ENCODE measurements at regions not wholly inside any gene's neighbourhood (a gene's known extent, or its start where the extent isn't known, plus 50 kb on each side); places are given as distances from the start of the nearest gene placed in this dataset.

DNA sequence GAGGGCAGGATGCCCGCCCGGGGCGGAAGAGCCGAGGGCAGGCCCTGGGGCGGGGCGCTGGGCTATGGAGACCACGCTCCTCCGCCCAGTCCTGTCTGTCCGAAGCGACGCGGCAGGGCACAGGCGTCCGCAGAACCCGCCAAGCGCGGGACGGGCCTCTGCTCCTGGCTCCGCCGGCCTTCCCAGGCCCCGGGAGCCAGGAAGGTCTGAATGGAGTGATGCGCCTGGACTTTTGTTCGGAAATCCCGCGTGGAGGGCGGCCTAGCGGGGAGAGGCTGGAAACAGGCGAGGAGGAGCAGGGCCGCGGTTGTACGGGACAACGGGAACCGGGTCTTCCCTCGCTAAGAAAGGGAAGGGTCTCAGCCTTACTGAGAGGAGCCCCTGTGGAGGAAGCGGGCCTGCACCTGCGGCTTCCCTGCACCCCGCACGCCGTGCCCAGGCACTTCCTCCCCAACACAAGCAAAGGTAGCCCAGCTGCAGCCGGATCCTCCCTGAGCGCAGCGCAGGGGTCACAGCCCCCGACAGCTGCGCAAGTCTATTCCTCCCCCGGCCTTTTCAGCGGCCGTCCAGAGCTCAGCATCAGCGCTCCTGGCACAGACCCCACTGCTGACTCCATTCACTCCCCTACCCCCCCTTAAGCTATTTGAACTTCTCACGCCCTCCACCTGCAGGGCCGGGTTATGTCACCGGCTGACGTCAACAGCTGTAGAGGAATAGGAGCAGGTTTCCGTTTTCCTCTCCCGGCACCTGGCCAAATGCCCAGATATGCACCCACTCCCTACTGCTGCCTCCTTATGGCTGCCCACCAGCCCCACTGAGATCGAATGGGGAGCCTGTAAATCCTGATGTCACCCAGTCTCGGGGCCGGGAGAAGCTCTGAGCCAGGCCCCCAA, 143.2 kb upstream of the RET start:
- DNase-seq, result peak; percentile 90

DNA sequence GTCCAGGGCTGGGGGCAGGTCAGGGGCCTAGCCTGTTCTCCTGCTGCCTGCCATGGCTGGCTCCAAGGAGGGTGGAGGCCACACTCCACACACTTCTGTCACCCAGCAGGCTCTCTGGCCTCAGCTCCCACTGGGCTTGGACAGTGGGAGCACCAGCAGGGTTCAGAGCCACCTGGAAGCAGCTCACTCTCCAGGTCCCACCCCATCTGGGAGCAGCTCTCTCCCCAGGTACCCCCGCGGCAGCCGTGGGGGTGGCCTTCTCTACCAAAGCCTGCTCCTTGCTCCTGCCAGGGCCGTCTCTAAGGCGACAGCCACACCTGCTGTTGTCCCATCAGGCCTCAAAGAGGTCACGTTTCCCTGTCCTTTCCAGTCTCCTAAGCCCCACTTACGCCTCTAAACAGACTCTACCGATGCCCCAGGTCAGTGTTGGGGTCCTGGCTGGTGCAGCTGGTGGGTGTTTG, 142.5 kb upstream of the RET start:
- DNase-seq, result peak; percentile 54

DNA sequence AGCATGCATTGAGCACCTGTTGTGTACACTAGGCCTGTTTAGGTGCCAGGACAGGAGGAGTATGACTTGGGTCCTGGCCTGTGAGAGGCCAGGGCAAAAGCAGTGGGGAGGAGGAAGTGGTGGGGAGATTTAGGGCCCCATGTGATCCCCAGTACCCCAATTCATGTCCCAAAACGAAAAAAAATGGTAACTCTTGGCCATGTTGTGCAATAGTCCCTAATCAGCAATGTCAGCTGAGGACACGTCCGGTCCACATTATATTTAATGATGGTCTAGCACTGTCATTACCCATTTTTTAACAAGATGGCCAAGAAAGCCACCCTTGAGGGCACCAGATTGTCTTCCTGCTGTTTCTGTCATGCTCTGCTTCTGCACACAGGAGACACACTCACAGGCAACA, 142.0 kb upstream of the RET start:
- DNase-seq, result no peak

DNA sequence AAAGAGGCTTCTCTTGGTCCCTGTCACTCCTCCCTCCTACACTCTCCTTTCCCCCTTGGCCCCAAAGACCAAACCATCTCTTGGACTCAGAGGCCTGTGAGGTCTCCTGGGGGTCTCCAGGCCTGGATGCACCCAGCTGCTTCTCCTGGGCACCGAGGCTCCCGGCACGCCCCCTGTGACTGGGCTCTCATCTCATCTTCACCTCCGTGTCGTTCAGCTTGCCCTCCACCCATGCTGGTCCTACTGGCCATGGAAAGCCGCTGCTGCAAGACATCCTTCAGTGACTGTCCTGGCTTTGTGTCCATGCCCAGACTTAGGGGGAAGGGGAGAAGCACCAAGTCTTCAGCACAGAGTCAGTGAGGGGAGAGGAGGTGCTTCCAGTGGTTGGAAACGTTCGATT, 141.4 kb upstream of the RET start:
- no peak for DNase-seq

DNA sequence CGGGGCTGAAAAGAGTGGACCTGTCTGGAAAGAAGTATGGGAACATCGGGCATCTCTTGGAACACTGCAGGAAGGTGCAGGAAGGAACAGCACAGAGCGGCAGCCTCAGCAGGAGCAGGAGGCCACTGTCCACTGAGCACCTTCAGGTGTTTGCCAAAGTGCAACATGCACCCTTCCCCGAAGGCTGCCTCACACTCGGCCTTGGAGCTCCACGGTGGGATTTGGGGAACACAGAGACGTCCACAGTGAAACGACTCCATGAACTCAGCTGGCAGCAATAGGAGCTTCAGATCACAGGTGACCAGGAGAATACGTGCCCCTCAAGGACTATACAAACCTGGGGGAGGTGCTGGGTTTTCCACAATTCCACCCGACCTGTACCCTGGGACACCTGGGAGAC, 140.3 kb upstream of the RET start:
- no peak for DNase-seq

DNA sequence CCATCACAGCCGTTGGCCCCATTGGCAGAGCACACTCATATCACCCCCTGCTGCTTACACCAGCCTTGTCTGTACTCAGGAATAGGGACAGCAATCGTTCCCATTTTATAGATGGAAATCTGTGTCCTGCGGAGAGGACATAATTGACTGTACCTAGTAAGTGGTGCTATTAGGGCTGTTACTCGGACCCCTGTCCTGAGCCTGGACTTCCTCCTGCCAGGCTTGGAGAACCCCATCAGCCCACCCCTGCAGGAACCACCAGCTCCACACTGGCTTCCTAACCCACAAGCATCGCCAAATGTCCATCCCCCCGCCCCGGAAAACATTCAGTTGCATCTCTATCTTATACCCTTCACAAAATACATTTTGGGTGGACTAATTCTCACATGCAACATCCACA, 139.8 kb upstream of the RET start:
- DNase-seq, result no peak

DNA sequence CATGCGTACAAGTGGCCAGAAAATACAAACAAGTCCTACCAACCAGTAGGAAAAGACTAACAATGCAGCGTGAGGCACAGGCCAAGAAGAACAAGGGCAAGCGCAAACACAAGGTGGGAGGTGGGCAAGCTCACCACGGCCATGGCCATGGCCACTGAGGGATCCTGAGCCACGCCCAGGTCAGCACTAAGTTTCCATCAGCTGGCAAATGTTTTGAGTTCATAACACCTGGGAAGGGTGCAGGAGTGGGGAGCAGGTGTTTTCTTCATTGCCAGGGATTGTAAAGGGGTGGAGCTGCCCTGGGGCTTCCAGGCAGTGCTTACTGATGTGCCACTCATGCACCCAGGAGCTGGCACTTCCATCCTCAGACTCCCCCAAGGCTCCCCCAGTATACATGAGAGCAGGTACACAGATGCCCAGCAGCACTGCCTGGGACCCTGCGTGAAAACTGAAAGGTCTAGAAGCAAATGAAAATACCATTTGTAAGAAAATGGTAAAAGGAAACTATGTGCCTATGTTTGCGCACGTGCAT, 139.2 kb upstream of the RET start:
- DNase-seq, result no peak

DNA sequence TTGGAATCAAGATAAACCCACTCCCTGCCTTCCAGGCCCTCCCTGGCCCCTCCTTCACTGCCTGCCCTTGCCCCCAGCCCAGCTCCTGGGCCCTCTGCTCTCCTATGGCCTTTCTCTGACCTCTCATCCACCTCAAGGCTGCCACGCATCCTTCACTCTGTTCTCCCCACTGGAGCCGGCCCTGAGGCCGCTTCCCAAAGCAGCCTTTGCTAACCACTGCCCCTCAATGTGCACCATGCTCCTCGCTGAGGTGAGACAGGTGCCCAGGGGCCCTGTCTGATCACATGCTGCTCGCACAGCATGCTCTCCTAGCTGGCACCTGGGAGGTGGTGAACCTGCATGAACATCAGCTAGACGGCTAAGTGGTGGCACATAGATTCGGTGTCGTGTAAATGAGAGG, 138.5 kb upstream of the RET start:
- no peak for DNase-seq

DNA sequence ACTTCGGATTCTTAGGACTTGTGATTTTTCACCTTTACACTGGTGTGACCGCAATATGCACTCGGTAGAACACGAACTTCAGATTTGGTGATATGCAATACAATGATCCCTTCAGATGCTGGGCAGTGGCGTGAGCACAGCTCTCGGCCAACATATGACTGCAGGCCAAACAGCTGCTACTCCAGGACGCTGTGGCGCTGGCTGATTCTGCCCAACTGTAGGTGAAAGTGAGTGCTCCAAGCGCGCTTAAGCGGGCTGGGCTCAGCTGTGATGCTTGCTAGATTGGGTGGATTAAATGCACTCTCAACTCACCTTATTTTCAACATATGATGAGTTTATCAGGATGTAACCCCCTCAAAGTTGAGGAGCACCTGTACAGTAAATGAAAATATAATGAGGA, 137.6 kb upstream of the RET start:
- DNase-seq, result peak; percentile 31

DNA sequence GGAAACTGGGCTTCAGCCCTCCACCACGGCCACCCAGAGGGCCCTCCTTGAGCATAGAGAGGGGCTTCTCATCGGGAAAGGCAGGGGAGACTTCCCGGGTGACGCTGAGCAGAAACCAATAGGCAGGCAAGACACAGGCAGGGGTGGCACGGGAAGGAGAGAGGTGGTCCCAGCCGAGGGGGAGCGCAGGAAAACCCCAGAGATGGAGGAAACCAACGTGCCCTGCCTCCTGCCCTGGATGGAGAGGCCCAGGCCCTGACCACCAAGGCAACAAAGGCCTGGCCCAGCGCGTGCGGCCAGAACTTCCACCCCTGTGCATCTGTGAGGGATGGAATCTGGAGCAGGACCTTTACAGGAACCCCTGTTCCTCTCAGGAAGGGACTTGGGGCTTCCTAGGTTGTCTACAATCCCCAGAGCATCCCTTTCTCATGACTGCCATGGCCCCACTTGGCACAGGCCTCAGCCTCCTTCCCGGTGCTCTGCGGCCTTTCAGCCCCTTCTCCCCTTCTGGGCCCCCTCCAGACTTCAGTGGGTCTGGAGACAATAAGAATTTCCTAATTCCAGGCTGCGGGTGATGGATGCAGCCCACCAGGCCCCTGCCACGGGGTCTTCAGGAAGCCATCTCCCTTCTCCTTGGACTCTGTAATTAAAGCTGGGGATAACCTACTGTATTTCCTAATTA, 137.0 kb upstream of the RET start:
- DNase-seq, result no peak

DNA sequence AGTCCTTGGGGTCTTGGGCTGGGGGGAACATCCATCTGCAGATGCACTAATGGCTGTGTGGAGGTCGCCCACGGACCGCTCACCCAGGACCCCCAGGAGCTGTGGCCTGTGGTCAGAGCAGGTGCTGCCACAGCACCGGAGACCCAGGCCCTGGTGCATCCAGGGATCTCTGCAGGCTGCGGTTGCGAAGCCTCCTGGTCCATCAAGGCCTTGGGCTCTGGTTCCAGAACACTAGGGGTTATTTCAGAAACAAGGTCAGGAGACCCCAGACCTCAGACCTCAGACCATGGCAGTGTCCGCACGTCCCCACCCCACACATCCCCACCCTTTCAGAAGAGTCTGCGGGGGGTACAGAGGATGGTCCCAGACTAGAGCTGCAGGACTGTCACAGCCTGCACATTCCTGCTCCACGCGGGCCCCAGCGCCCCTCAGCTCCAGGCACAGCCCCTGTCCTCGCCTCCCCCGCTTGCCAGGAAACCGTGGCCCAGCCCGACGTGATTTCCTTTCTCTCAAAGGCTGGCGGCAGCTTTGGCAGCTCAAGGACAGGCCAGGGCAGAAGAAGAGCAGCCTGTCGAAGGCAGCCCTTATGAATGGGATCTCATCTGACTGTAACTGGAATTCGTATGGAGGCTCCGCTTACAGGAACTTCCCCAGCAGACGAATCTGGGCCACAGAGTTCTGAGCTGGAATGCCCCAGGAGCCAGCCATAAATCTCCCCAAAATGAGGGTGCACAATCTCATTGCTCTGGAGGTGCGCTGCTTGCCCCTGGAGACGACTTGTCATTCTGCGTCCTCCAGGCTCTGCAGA, 136.2 kb upstream of the RET start:
- DNase-seq, result no peak

DNA sequence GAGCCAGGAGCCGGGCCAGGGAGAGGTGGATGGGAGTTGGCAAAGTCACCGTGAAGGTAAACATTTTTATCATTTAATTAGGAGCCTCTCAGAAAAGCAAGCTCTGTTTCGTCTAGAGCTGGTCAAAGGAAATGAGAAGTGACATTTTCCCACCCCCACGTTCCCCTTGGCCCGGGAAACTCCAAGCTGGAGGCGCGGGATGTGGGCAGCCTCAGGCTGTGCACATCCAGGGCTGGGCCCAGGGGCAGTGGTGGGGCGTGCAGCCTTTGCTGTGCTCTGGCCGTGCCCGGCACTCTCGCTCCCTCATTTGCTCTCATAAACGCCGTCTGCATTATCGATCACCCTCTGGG, 135.6 kb upstream of the RET start:
- peak; percentile 25 for DNase-seq

DNA sequence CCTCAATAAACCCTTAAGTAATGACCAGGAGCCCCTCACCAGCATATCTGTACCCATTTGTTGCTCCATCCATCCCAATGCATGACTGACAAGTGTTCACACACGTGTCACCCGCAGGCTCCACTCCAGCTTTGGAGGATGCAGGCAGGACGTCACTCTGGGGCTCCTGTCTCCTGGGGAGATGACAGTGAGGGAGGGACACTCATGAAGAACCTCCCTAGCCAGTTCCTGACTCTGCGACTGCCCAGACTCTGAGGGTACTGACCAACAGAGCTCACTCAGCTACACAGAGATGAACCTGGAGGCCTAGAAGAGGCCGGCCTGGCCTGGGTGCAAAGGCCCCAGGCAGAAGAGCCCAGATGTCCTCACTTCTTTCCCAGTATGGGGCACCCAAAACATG, 135.1 kb upstream of the RET start:
- DNase-seq, result no peak

DNA sequence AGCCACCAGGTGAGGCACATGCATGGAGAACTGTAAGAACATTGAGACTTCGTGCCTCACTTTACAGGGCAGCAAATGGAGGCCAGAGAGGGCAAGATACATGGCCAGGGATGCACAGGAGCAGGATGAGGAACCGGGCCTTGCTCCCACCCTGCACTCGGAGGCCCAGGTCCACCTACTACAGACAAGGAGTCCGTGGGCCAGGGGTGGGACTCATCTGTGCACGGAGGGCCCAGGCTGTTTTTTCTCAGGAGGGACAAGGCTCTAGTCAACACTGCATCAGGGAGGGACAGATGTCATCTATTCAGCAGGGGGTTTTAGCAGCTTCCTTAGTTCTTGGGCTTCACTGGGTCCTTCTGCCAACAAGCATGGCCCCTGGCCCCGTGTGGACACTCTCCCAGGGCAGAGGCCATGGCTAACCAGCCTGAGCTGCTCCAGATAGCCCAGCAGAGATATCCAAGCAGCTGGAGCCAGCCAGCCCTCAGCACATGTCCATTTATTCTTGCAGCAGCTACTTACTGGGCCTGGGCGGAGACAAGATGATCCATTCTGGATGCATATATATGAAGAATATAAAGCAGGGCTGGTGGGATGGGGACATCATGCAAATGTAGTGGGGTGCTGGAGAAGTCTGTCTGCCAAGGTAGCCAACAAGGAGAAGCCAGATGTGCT, 134.5 kb upstream of the RET start:
- DNase-seq, result no peak

DNA sequence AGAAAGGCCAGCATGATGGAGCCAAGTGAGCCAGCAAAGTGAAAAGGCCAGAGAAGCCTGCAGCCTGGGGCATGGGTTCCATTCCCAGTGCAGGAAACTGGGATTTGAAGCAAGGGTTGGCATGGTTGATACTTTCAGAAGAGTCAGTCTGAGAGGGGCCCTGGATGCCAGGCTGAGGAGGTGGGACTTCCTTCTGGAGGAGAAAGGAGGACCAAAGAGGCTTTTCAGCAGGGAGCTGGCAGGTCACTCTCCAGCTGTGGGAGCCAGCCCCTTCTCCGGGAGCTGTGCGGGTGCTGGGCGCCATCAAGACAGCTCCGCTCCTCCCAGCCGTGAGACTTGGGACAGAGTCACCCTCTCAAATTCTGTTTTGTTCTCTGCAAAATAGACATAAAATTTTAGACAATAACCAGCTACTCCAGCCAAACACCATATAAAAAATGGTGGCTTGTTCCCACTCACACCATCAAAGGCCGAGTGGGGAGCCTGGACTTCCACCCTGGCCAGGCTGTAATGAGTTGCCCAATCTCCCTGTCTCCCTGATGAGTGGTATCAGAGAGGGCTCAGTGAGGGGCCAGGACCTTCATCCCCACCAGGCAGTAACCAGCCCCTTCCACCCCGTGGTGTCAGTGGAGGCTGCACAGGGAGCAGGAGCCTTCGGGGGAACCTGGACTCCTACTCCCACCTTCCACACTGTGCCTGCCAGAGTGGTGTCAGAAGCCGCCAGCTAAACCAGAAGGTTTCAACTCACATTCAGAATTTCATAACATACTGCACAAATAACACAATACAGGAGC, 133.6 kb upstream of the RET start:
- no peak for DNase-seq

DNA sequence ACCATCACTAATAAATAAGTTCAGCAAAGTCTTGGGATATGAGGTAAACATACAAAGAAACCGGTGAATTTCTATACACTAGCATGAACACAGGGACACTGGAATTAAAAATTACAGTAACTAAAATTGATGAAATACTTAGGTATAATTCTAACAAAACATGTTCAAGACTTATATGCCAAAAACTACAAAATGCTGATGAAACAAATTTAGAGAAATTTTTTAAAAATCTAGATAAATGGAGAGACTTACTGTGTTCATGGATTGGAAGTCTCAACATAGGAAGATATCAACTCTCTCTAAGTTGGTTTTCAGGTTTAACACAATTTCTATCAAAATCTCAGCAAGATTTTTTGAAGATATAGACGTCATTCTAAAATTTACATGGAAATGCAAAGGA, 128.8 kb upstream of the RET start:
- DNase-seq, result no peak

DNA sequence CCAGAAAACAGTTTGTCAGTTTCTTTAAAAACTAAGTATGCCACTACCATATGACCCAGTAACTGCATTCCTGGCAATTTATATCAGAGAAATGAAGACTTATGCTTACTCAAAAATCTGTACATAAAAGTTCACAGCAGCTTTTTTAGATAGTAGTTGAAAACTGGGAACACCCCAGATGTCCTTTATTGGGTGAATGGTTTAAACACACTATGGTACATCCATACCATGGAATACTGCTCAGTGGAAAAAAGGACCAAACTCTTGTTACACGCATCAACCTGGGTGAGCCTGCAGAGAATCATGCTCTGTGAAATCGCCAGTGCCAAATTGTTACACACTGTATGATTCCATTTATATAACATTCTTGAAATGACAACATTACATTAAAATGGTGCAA, 127.6 kb upstream of the RET start:
- no peak for DNase-seq

DNA sequence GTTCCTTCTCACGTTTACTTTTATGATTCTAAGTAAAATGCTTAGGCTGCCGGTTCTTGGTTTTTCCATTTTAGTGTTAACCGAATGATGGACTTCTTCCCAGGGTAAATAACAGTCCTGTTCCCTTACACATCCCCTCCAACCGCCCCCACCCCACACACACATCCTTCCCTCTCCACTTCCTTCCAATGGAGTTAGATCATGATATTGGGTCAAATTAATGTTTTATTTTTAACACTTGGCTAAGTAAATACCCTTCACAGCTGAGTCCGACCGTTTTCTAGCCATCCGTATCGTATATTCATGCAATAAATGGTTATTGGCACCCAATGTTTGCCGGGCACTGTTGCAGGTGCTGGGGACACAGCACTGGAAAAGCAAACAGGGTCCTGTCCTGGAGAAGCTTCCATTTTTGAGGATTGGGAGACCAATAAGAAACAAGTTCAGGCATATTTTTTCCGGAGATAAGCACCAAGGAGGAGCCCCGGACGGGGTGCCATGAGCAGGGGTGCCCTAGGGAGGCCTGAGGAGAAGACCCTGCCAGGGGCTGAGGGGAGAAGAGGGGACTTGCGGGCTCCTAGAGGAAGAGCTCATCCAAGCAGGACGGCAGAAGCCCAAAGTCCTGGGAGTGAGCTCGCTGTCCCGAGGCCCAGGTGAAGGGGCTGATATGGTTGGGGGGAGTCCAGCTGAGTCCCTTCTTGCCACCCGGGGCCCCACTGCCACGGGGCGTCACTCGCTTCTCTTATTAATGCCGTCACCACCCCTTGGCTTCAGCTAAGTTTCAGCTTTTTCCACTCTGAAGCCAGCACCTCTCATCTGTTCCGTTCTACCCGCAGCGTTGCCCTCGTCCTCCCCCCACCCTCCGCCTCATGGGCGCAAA, 126.0 kb upstream of the RET start:
- no peak for DNase-seq

DNA sequence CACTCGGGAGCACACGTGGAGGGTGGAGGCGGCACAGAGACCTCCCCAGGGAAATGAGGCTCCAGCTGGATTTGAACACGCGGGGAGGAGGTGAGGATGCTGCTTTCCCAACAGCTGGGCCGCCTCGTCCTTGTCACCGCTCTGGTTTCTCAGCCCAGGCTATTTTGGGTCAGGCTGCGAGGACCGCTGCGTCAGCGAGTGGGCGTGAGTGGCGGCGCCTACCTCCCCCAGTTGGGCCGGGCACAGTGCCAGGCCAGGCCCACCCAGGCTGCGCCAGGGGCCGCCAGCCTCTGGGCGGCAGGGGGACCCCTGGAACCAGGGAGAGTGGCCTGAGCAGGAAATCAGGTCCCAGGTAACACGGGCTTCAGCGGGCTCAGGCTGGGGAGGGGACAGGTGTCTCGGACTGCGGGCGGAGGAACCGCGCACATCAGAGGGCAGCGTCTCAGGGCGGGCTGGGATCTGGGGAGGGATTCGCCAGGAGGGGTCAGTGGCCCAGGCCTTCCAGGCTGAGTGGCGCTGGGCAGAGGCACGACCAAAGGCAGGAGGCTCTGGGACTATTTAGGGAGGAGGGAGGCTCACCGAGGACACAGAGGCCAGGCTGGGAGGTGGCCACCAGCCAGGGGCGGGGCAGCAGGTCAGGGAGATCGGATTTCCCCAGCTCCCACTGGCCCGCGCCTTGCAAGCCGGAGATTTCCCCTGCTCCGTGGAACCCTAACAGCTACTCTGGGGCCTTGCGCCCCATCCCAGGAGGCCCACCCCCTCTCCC, 125.2 kb upstream of the RET start:
- DNase-seq, result peak; percentile 78

DNA sequence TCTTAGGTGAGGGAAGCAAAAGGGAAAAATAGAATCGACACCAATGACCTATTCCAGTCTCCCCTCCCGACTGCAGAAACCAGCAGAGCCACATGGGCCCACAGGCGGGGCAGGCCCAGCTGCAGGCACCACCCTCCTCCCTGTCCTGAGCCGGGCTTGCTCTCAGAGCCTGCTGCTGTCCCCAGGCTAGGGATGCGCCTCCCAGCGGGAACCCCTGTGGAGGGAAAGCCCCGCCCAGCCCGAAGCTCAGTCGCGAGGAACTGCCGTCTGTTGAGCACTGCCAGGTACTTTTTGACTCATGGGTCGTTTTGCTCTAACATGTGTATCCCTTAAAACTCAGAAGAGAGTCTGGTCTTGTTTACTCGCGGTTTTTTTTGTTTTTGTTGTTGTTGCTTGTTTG, 124.5 kb upstream of the RET start:
- DNase-seq, result peak; percentile 72
